HepG2 (cell line): ENCODE measurements at regions not wholly inside any gene's neighbourhood (a gene's known extent, or its start where the extent isn't known, plus 50 kb on each side); places are given as distances from the start of the nearest gene placed in this dataset.

Experiments
- CTCF ChIP-seq: sonication (generic); formaldehyde crosslinking; IDR thresholded peaks from 2 replicates; pipeline ENCODE4 v1.5.0; 2020; ENCODE audit warnings: mild to moderate bottlenecking, missing genetic modification reagents, moderate library complexity
- HMG20B ChIP-seq: conservative IDR thresholded peaks from 2 replicates; pipeline ENCODE4 v1.6.1; 2016; ENCODE audit warnings: missing genetic modification reagents, missing compliant biosample characterization
- JUND ChIP-seq: sonication (generic); formaldehyde crosslinking; IDR thresholded peaks from 2 replicates; pipeline ENCODE4 v1.8.0; 2022; ENCODE audit warnings: mild to moderate bottlenecking, missing genetic modification reagents
- KLF13 ChIP-seq: sonication (generic); formaldehyde crosslinking; IDR thresholded peaks from 2 replicates; pipeline ENCODE4 v1.4.0; 2020; ENCODE audit warnings: mild to moderate bottlenecking, missing genetic modification reagents
- NFE2L1 ChIP-seq: sonication (generic); formaldehyde crosslinking; IDR thresholded peaks from 2 replicates; pipeline ENCODE4 v1.4.0; 2020; ENCODE audit warnings: missing genetic modification reagents, mild to moderate bottlenecking, borderline replicate concordance
- SIX1 ChIP-seq: sonication (generic); formaldehyde crosslinking; IDR thresholded peaks from 2 replicates; pipeline ENCODE4 v1.4.0; 2020; ENCODE audit warnings: missing genetic modification reagents, borderline replicate concordance
- ZC3H4 ChIP-seq: sonication (generic); formaldehyde crosslinking; IDR thresholded peaks from 2 replicates; pipeline ENCODE4 v1.4.0; 2020; ENCODE audit warnings: missing genetic modification reagents, borderline replicate concordance
- ZNF253 ChIP-seq: sonication (generic); formaldehyde crosslinking; IDR thresholded peaks from 2 replicates; pipeline ENCODE4 v1.8.0; 2022; ENCODE audit warnings: mild to moderate bottlenecking, missing genetic modification reagents, borderline replicate concordance
- ZNF749 ChIP-seq: sonication (generic); formaldehyde crosslinking; IDR thresholded peaks from 2 replicates; pipeline ENCODE4 v1.8.0; 2022; ENCODE audit warnings: mild to moderate bottlenecking, missing genetic modification reagents, moderate library complexity, borderline replicate concordance
- TF ChIP-seq, protein P1 (sequence below): sonication (generic); formaldehyde crosslinking; IDR thresholded peaks from 2 replicates; pipeline ENCODE4 v1.4.0; 2020; ENCODE audit warnings: missing genetic modification reagents

DNA sequence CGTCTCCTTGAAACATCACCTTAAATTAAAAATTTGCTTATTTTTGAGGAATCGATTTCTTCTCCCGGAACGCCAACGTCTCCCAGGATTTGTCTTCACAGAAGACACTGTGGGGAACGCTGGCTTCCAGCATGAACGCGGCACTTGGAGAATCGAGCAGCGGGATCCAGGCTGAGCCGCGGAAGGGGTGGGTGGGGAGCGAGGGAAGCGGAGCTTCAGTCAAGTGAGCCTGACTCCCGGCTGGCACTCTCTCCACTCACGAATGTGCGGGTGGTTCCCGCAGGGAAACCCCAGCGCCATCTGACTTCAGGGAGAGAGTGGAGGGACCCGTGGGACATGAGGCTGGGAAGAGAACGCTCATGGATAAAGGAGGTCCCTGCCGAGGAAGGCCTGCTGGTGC, 506.0 kb upstream of the TMEM132C start:
- no peak for TF ChIP-seq KLF13
- TF ChIP-seq, protein P1, sequence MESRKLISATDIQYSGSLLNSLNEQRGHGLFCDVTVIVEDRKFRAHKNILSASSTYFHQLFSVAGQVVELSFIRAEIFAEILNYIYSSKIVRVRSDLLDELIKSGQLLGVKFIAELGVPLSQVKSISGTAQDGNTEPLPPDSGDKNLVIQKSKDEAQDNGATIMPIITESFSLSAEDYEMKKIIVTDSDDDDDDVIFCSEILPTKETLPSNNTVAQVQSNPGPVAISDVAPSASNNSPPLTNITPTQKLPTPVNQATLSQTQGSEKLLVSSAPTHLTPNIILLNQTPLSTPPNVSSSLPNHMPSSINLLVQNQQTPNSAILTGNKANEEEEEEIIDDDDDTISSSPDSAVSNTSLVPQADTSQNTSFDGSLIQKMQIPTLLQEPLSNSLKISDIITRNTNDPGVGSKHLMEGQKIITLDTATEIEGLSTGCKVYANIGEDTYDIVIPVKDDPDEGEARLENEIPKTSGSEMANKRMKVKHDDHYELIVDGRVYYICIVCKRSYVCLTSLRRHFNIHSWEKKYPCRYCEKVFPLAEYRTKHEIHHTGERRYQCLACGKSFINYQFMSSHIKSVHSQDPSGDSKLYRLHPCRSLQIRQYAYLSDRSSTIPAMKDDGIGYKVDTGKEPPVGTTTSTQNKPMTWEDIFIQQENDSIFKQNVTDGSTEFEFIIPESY (CRISPR knock-in tag) = no peak
- no peak for TF ChIP-seq JUND (CRISPR knock-in tag)
- no peak for TF ChIP-seq ZC3H4 (CRISPR knock-in tag)
- no peak for TF ChIP-seq NFE2L1
- no peak for TF ChIP-seq HMG20B (CRISPR knock-in tag)
- no peak for TF ChIP-seq ZNF253 (CRISPR knock-in tag)
- TF ChIP-seq CTCF (CRISPR knock-in tag) = no peak
- TF ChIP-seq ZNF749 (CRISPR knock-in tag) = no peak
- no peak for TF ChIP-seq SIX1 (CRISPR knock-in tag)
